ENCODE measurements at regions not wholly inside any gene's neighbourhood (a gene's known extent, or its start where the extent isn't known, plus 50 kb on each side); places are given as distances from the start of the nearest gene placed in this dataset.
"Not testable (repeated sequence)": the region's sequence is repeated elsewhere in the genome, so short reads cannot be mapped to it uniquely, and the experiment has no call there.

GRCh38 chr3:130184152-130185024 is 102.8 kb downstream of the ALG1L2 start:
- H3K9me3 ChIP-seq (ENCODE audit: control insufficient read depth in 2 of 2, low read length in 2 of 2); H3K36me3 ChIP-seq (ENCODE audit: control insufficient read depth in 2 of 2, insufficient read depth in 2 of 2, low read length in 2 of 2); H3K27ac ChIP-seq (ENCODE audit: low read depth in 2 of 2, low read length in 2 of 2); H3K4me3 ChIP-seq (ENCODE audit: low read length in 2 of 2); H3K27me3 ChIP-seq (ENCODE audit: control insufficient read depth in 2 of 2, insufficient read depth in 2 of 2, low read length in 2 of 2); H3K9ac ChIP-seq (ENCODE audit: low read depth in 1 of 2, low read length in 2 of 2); H3K4me1 ChIP-seq (ENCODE audit: control insufficient read depth in 2 of 2, insufficient read depth in 2 of 2, low read length in 2 of 2): not testable (repeated sequence)

DNA sequence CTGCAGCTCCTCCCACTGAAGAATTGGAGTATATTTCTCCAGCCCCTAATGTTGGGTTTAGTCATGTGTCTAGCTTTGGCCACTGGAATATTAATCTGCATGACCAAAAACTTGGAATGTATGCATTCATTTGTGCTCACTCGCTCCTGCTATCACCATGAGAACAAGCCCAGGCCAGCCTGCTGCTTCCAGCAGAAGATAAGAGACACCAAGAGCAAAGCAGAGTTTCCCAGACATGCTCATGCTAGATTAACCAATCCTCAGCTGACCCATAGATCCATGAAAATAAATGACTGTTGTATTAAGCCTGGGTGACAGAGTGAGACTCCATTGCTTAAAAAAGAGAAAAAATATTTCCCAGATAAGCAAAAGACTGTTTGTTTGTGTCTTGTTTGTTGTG is 119.6 kb downstream of the ALG1L2 start:
- not testable (repeated sequence) for H3K4me1 ChIP-seq (ENCODE audit: control insufficient read depth in 2 of 2, insufficient read depth in 2 of 2, low read length in 2 of 2); H3K9me3 ChIP-seq (ENCODE audit: control insufficient read depth in 2 of 2, low read length in 2 of 2); H3K36me3 ChIP-seq (ENCODE audit: control insufficient read depth in 2 of 2, insufficient read depth in 2 of 2, low read length in 2 of 2); H3K27me3 ChIP-seq (ENCODE audit: control insufficient read depth in 2 of 2, insufficient read depth in 2 of 2, low read length in 2 of 2); H3K27ac ChIP-seq (ENCODE audit: low read depth in 2 of 2, low read length in 2 of 2); H3K9ac ChIP-seq (ENCODE audit: low read depth in 1 of 2, low read length in 2 of 2); H3K4me3 ChIP-seq (ENCODE audit: low read length in 2 of 2)

DNA sequence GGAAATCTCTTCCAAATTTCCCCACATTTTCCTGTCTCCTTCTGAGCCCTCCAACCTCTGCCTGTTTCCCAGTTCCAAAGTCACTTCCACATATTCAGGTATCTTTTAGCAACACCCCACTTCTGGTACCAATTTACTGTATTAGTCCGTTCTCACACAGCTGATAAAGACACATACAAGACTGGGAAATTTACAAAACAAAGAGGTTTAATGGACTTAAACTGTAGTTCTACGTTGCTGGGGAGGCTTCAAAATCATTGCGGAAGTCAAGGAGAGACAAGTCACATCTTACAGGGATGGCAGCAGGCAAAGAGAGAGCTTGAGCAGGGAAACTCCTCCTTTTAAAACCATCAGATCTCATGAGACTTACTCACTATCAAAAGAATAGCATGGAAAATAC is 122.0 kb downstream of the ALG1L2 start:
- not testable (repeated sequence) for H3K36me3 ChIP-seq (ENCODE audit: control insufficient read depth in 2 of 2, insufficient read depth in 2 of 2, low read length in 2 of 2); H3K9ac ChIP-seq (ENCODE audit: low read depth in 1 of 2, low read length in 2 of 2); H3K27me3 ChIP-seq (ENCODE audit: control insufficient read depth in 2 of 2, insufficient read depth in 2 of 2, low read length in 2 of 2); H3K27ac ChIP-seq (ENCODE audit: low read depth in 2 of 2, low read length in 2 of 2); H3K4me1 ChIP-seq (ENCODE audit: control insufficient read depth in 2 of 2, insufficient read depth in 2 of 2, low read length in 2 of 2); H3K9me3 ChIP-seq (ENCODE audit: control insufficient read depth in 2 of 2, low read length in 2 of 2); H3K4me3 ChIP-seq (ENCODE audit: low read length in 2 of 2)

- H3K36me3 ChIP-seq (ENCODE audit: control insufficient read depth in 2 of 2, insufficient read depth in 2 of 2, low read length in 2 of 2) = no peaks in the 10 kb centered on the region
- no peak overlapping the region for H3K4me3 ChIP-seq (ENCODE audit: low read length in 2 of 2)
- H3K27ac ChIP-seq (ENCODE audit: low read depth in 2 of 2, low read length in 2 of 2) = no peak overlapping the region
- H3K9me3 ChIP-seq (ENCODE audit: control insufficient read depth in 2 of 2, low read length in 2 of 2) = no peaks in the 10 kb centered on the region
- no peak overlapping the region for H3K9ac ChIP-seq (ENCODE audit: low read depth in 1 of 2, low read length in 2 of 2)
- no peaks in the 10 kb centered on the region for H3K27me3 ChIP-seq (ENCODE audit: control insufficient read depth in 2 of 2, insufficient read depth in 2 of 2, low read length in 2 of 2)
- H3K4me1 ChIP-seq (ENCODE audit: control insufficient read depth in 2 of 2, insufficient read depth in 2 of 2, low read length in 2 of 2) = no peaks in the 10 kb centered on the region
Observed at GRCh38 chr3:130227540-130227939, 117.9 kb upstream of the COL6A5 start.

GRCh38 chr3:130242850-130243569 is 102.5 kb upstream of the COL6A5 start:
- Histone ChIP-seq H3K9ac (ENCODE audit: low read depth in 1 of 2, low read length in 2 of 2) (no peak overlapping the region), H3K4me3 (ENCODE audit: low read length in 2 of 2) (no peak overlapping the region), H3K36me3 (ENCODE audit: control insufficient read depth in 2 of 2, insufficient read depth in 2 of 2, low read length in 2 of 2) (no peaks in the 10 kb centered on the region), H3K27ac (ENCODE audit: low read depth in 2 of 2, low read length in 2 of 2) (no peak overlapping the region), H3K27me3 (ENCODE audit: control insufficient read depth in 2 of 2, insufficient read depth in 2 of 2, low read length in 2 of 2) (no peaks in the 10 kb centered on the region), H3K9me3 (ENCODE audit: control insufficient read depth in 2 of 2, low read length in 2 of 2) (no peaks in the 10 kb centered on the region), H3K4me1 (ENCODE audit: control insufficient read depth in 2 of 2, insufficient read depth in 2 of 2, low read length in 2 of 2) (no peaks in the 10 kb centered on the region)

- Histone ChIP-seq H3K27ac (ENCODE audit: low read depth in 2 of 2, low read length in 2 of 2) (no peak overlapping the region), H3K4me3 (ENCODE audit: low read length in 2 of 2) (no peak overlapping the region), H3K9ac (ENCODE audit: low read depth in 1 of 2, low read length in 2 of 2) (no peak overlapping the region), H3K4me1 (ENCODE audit: control insufficient read depth in 2 of 2, insufficient read depth in 2 of 2, low read length in 2 of 2) (no peaks in the 10 kb centered on the region), H3K36me3 (ENCODE audit: control insufficient read depth in 2 of 2, insufficient read depth in 2 of 2, low read length in 2 of 2) (no peaks in the 10 kb centered on the region), H3K9me3 (ENCODE audit: control insufficient read depth in 2 of 2, low read length in 2 of 2) (no peaks in the 10 kb centered on the region), H3K27me3 (ENCODE audit: control insufficient read depth in 2 of 2, insufficient read depth in 2 of 2, low read length in 2 of 2) (no peaks in the 10 kb centered on the region)
Observed at GRCh38 chr3:130243808-130244207, 101.7 kb upstream of the COL6A5 start.

DNA sequence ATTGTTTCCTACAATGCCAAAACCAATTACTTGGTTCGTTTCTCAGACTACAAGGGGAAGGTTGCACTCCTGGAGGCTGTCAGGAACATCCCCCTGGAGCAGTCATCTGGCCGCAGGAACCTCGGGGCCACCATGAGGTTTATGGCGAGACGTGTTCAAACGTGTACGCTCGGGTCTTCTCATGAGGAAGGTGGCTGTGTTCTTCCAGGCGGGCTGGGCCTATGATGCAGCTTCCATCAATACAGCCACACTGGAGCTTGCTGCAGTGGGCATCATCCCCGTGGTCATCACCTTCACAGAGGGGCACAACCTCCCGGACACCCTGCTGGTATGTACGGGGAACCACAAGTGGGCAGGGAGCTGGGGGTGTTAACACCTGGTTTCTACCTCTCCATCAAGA is 94.5 kb upstream of the COL6A5 start:
- Histone ChIP-seq H3K27ac (ENCODE audit: low read depth in 2 of 2, low read length in 2 of 2) (no peak overlapping the region), H3K9me3 (ENCODE audit: control insufficient read depth in 2 of 2, low read length in 2 of 2) (no peaks in the 10 kb centered on the region), H3K9ac (ENCODE audit: low read depth in 1 of 2, low read length in 2 of 2) (no peak overlapping the region), H3K36me3 (ENCODE audit: control insufficient read depth in 2 of 2, insufficient read depth in 2 of 2, low read length in 2 of 2) (no peaks in the 10 kb centered on the region), H3K4me1 (ENCODE audit: control insufficient read depth in 2 of 2, insufficient read depth in 2 of 2, low read length in 2 of 2) (no peaks in the 10 kb centered on the region), H3K4me3 (ENCODE audit: low read length in 2 of 2) (no peak overlapping the region), H3K27me3 (ENCODE audit: control insufficient read depth in 2 of 2, insufficient read depth in 2 of 2, low read length in 2 of 2) (no peaks in the 10 kb centered on the region)

GRCh38 chr3:130255442-130255841 is 90.0 kb upstream of the COL6A5 start:
- Histone ChIP-seq H3K4me3 (ENCODE audit: low read length in 2 of 2) (no peak overlapping the region), H3K27me3 (ENCODE audit: control insufficient read depth in 2 of 2, insufficient read depth in 2 of 2, low read length in 2 of 2) (no peaks in the 10 kb centered on the region), H3K27ac (ENCODE audit: low read depth in 2 of 2, low read length in 2 of 2) (no peak overlapping the region), H3K4me1 (ENCODE audit: control insufficient read depth in 2 of 2, insufficient read depth in 2 of 2, low read length in 2 of 2) (no peaks in the 10 kb centered on the region), H3K9ac (ENCODE audit: low read depth in 1 of 2, low read length in 2 of 2) (no peak overlapping the region), H3K9me3 (ENCODE audit: control insufficient read depth in 2 of 2, low read length in 2 of 2) (no peaks in the 10 kb centered on the region), H3K36me3 (ENCODE audit: control insufficient read depth in 2 of 2, insufficient read depth in 2 of 2, low read length in 2 of 2) (no peaks in the 10 kb centered on the region)

DNA sequence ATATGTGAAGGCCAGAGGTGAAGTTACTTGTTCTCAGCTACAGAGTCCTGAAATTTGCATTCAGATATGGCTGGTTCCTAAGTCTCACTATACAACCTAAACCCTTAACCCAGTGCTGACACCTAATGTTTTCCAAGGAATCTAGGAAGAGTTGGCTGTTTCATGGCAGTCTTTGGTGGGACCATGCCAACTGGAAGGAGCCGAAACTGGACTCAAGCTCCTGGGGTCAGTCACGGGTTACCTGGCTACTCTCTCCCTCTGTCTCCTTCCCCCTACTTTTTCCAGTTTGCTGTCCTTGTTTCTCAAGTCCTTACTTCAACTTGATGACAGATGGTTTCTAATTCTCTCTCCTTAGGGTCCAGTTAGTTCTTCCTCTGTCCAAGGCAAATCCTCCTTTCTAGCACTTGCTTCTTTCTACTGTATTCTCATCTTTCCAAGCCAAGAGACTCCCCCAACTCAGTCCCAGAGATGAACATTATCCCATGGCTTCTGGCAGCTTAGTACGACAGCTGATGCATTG is 88.6 kb upstream of the COL6A5 start:
- no peaks in the 10 kb centered on the region for H3K9me3 ChIP-seq (ENCODE audit: control insufficient read depth in 2 of 2, low read length in 2 of 2)
- no peaks in the 10 kb centered on the region for H3K36me3 ChIP-seq (ENCODE audit: control insufficient read depth in 2 of 2, insufficient read depth in 2 of 2, low read length in 2 of 2)
- H3K4me3 ChIP-seq (ENCODE audit: low read length in 2 of 2) = no peak overlapping the region
- H3K9ac ChIP-seq (ENCODE audit: low read depth in 1 of 2, low read length in 2 of 2) = no peak overlapping the region
- H3K4me1 ChIP-seq (ENCODE audit: control insufficient read depth in 2 of 2, insufficient read depth in 2 of 2, low read length in 2 of 2) = no peaks in the 10 kb centered on the region
- H3K27ac ChIP-seq (ENCODE audit: low read depth in 2 of 2, low read length in 2 of 2) = no peak overlapping the region
- H3K27me3 ChIP-seq (ENCODE audit: control insufficient read depth in 2 of 2, insufficient read depth in 2 of 2, low read length in 2 of 2) = no peaks in the 10 kb centered on the region

DNA sequence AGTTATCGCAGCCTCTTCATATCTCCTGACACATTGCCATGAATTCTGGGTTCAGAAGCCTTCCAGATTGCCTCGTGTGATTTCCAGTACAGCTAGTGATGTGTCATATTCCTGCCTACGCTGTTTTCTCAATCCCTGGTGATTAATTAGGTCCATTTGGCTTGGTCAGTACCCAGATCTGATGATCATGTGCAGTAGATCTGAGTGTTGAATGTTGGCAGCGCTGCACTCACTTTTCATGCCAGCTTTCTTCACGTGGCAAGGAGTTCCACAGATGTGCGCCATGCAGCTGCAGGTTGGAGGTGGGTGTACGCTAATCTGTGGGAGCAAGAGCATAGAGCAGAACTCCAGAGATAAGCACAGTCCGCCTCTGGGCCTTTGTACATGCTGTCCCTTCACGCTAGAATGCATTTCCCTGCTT is 86.9 kb upstream of the COL6A5 start:
- Histone ChIP-seq H3K9me3 (ENCODE audit: control insufficient read depth in 2 of 2, low read length in 2 of 2) (no peaks in the 10 kb centered on the region), H3K4me3 (ENCODE audit: low read length in 2 of 2) (no peak overlapping the region), H3K27me3 (ENCODE audit: control insufficient read depth in 2 of 2, insufficient read depth in 2 of 2, low read length in 2 of 2) (no peaks in the 10 kb centered on the region), H3K9ac (ENCODE audit: low read depth in 1 of 2, low read length in 2 of 2) (no peak overlapping the region), H3K36me3 (ENCODE audit: control insufficient read depth in 2 of 2, insufficient read depth in 2 of 2, low read length in 2 of 2) (no peaks in the 10 kb centered on the region), H3K4me1 (ENCODE audit: control insufficient read depth in 2 of 2, insufficient read depth in 2 of 2, low read length in 2 of 2) (no peaks in the 10 kb centered on the region), H3K27ac (ENCODE audit: low read depth in 2 of 2, low read length in 2 of 2) (no peak overlapping the region)

Measured in mucosa of rectum (tissue), 2 donors.